SK-N-SH (cell line): ENCODE measurements at regions not wholly inside any gene's neighbourhood (a gene's known extent, or its start where the extent isn't known, plus 50 kb on each side); places are given as distances from the start of the nearest gene placed in this dataset.

Experiments
- CTCF ChIA-PET: fragments of 300-600, 350-600 bp; formaldehyde crosslinking; extraction: SDS; loops from one replicate; lab custom pipeline; 2021; lab: Yijun Ruan, JAX
- POLR2A ChIA-PET: fragments of 350-600 bp; sonication (Branson Sonifier 250); formaldehyde crosslinking; extraction: SDS; loops from one replicate; lab custom pipeline; 2020; ENCODE audit warnings: antibody characterized with exemption, inconsistent platforms; lab: Yijun Ruan, JAX
- DNase-seq: peaks from one replicate; pipeline ENCODE4 v3.0.0; 2012
- H2AFZ ChIP-seq: fragments of 200-600 bp; sonication (generic); 2 replicates; pipeline ENCODE4 v1.8.1; 2016; ENCODE audit warnings: antibody characterized with exemption, mild to moderate bottlenecking, low read depth
- H3F3A ChIP-seq: fragments of 200-600 bp; sonication (generic); replicated peaks from 2 replicates; pipeline ENCODE3; 2016; ENCODE audit warnings: antibody characterized with exemption, mild to moderate bottlenecking; ENCODE audit not compliant: insufficient read depth
- H3K27ac ChIP-seq, 2 experiments: fragments of 200-500 bp in 1 of 2; fragments of 200-600 bp in 1 of 2; sonication (Bioruptor generic) in 1 of 2; sonication (generic), shearing (Covaris generic) in 1 of 2; 2 replicates each; pipeline versions ENCODE4 v1.5.1 to v1.6.1; 2014 to 2016; ENCODE audit warnings: low read depth in 2 of 2, inconsistent platforms in 1 of 2, low read length in 1 of 2, mild to moderate bottlenecking in 1 of 2, mixed read lengths in 1 of 2
- H3K27me3 ChIP-seq: fragments of 200-600 bp; sonication (generic), shearing (Covaris generic); 2 replicates; pipeline ENCODE4 v1.6.1; 2016; ENCODE audit warnings: mixed run types; ENCODE audit not compliant: insufficient read depth
- H3K36me3 ChIP-seq, 2 experiments: fragments of 200-500 bp in 1 of 2; fragments of 200-600 bp in 1 of 2; sonication (Bioruptor generic) in 1 of 2; sonication (generic) in 1 of 2; replicated peaks in 1 of 2; 2 replicates each; pipeline versions ENCODE3 to v1.5.1; 2014 to 2016; ENCODE audit warnings: low read length in 1 of 2, mild to moderate bottlenecking in 1 of 2; ENCODE audit not compliant: insufficient read depth in 2 of 2, control insufficient read depth in 1 of 2
- H3K4me1 ChIP-seq, 2 experiments: fragments of 200-500 bp in 1 of 2; fragments of 200-600 bp in 1 of 2; sonication (Bioruptor generic) in 1 of 2; sonication (generic), shearing (Covaris generic) in 1 of 2; 2 replicates each; pipeline versions ENCODE4 v1.5.1 to v1.6.1; 2014 to 2016; ENCODE audit warnings: low read depth in 1 of 2, low read length in 1 of 2, mixed run types in 1 of 2; ENCODE audit not compliant: insufficient read depth in 2 of 2, control insufficient read depth in 1 of 2
- H3K4me2 ChIP-seq: fragments of 200-600 bp; sonication (generic), shearing (Covaris generic); 2 replicates; pipeline ENCODE4 v1.6.1; 2017; ENCODE audit warnings: mixed run types
- H3K4me3 ChIP-seq, 2 experiments: fragments of 200-500 bp in 1 of 2; fragments of 200-600 bp in 1 of 2; sonication (Bioruptor generic) in 1 of 2; sonication (generic), shearing (Covaris generic) in 1 of 2; 2 replicates each; pipeline versions ENCODE4 v1.5.1 to v1.8.1; 2014 to 2016; ENCODE audit warnings: low read depth in 2 of 2, inconsistent platforms in 1 of 2, low read length in 1 of 2, mild to moderate bottlenecking in 1 of 2, mixed read lengths in 1 of 2, moderate library complexity in 1 of 2
- H3K79me2 ChIP-seq: fragments of 200-600 bp; sonication (generic); 2 replicates; pipeline ENCODE4 v1.8.1; 2017; ENCODE audit warnings: mild to moderate bottlenecking; ENCODE audit not compliant: insufficient read depth
- H3K9ac ChIP-seq: fragments of 200-600 bp; sonication (generic); 2 replicates; pipeline ENCODE4 v1.6.1; 2017; ENCODE audit warnings: mixed run types
- H3K9me2 ChIP-seq: fragments of 200-600 bp; sonication (generic); 2 replicates; pipeline ENCODE4 v1.6.1; 2017; ENCODE audit warnings: mixed run types
- H3K9me3 ChIP-seq: fragments of 200-600 bp; sonication (generic); 2 replicates; pipeline ENCODE4 v1.6.1; 2017; ENCODE audit warnings: mixed run types, mild to moderate bottlenecking, moderate library complexity
- H4K20me1 ChIP-seq: fragments of 200-600 bp; sonication (generic); 2 replicates; pipeline ENCODE4 v1.6.1; 2017; ENCODE audit warnings: mild to moderate bottlenecking, mixed run types; ENCODE audit not compliant: insufficient read depth
- ELF1 ChIP-seq: IDR thresholded peaks from 2 replicates; pipeline ENCODE4 v1.4.0; 2012
- EP300 ChIP-seq, 2 experiments: IDR thresholded peaks; 2 replicates each; pipeline versions ENCODE4 v1.4.0 to v1.6.1; 2012; ENCODE audit warnings: borderline replicate concordance in 1 of 2, low read depth in 1 of 2, low read length in 1 of 2
- FOXJ3 ChIP-seq: sonication (generic); formaldehyde crosslinking; IDR thresholded peaks from 2 replicates; pipeline ENCODE4 v1.5.1; 2020; ENCODE audit warnings: mild to moderate bottlenecking, missing genetic modification reagents
- FOXM1 ChIP-seq: IDR thresholded peaks from 2 replicates; pipeline ENCODE4 v1.4.0; 2012; ENCODE audit warnings: low read depth, mild to moderate bottlenecking
- GATA2 ChIP-seq: sonication (generic); formaldehyde crosslinking; IDR thresholded peaks from 2 replicates; pipeline ENCODE4 v1.5.0; 2020; ENCODE audit warnings: mild to moderate bottlenecking, missing genetic modification reagents
- JUND ChIP-seq: IDR thresholded peaks from 2 replicates; pipeline ENCODE4 v1.4.0; 2012
- MEF2A ChIP-seq: IDR thresholded peaks from 2 replicates; pipeline ENCODE4 v1.4.0; 2012; ENCODE audit warnings: low read depth, borderline replicate concordance
- POLR2AphosphoS5 ChIP-seq: IDR thresholded peaks from 2 replicates; pipeline ENCODE4 v1.6.1; 2012; ENCODE audit warnings: low read depth, low read length
- RAD21 ChIP-seq: IDR thresholded peaks from 2 replicates; pipeline ENCODE4 v1.6.1; 2012; ENCODE audit warnings: mild to moderate bottlenecking, low read length
- RCOR1 ChIP-seq: fragments of 150-350 bp; IDR thresholded peaks from 2 replicates; pipeline ENCODE4 v1.6.1; 2017; ENCODE audit warnings: antibody characterized with exemption, low read length
- SMC3 ChIP-seq: IDR thresholded peaks from 2 replicates; pipeline ENCODE4 v1.6.1; 2012; ENCODE audit warnings: low read depth, low read length, improper control_type of control experiment
- TAF1 ChIP-seq: IDR thresholded peaks from 2 replicates; pipeline ENCODE4 v1.6.1; 2012; ENCODE audit warnings: low read depth, mild to moderate bottlenecking, low read length, moderate library complexity, borderline replicate concordance
- TCF12 ChIP-seq: IDR thresholded peaks from 2 replicates; pipeline ENCODE4 v1.4.0; 2012
- YY1 ChIP-seq: IDR thresholded peaks from 2 replicates; pipeline ENCODE4 v1.4.0; 2012; ENCODE audit warnings: low read depth, mild to moderate bottlenecking
- WGBS: methylation state at CpG from one replicate; pipeline ENCODE4 v1.1.6; 2017; ENCODE audit warnings: low lambda C conversion rate; 5-methylcytosine and 5-hydroxymethylcytosine counted together
- TF ChIP-seq, protein P1 (sequence below): IDR thresholded peaks from 2 replicates; pipeline ENCODE4 v1.6.1; 2012; ENCODE audit warnings: mild to moderate bottlenecking, low read depth, low read length, moderate library complexity
- TF ChIP-seq, protein P2 (sequence below): fragments of 200-600 bp; sonication (generic); IDR thresholded peaks from 2 replicates; pipeline ENCODE4 v1.6.1; 2017; ENCODE audit warnings: antibody characterized with exemption, mild to moderate bottlenecking, moderate library complexity
- TF ChIP-seq, protein P3 (sequence below): fragments of 150-350 bp; IDR thresholded peaks from 2 replicates; pipeline ENCODE4 v1.6.1; 2017; ENCODE audit warnings: antibody characterized with exemption, low read length, low read depth, borderline replicate concordance
- TF ChIP-seq, protein P4 (sequence below): fragments of 150-350 bp; IDR thresholded peaks from 2 replicates; pipeline ENCODE4 v1.6.1; 2016; ENCODE audit warnings: mild to moderate bottlenecking, low read depth, low read length
- TF ChIP-seq, protein P5 (sequence below): IDR thresholded peaks from 2 replicates; pipeline ENCODE4 v1.4.0; 2012; ENCODE audit warnings: low read depth
- TF ChIP-seq, protein P6 (sequence below): IDR thresholded peaks from 2 replicates; pipeline ENCODE4 v1.4.0; 2012; ENCODE audit warnings: low read depth, borderline replicate concordance

DNA sequence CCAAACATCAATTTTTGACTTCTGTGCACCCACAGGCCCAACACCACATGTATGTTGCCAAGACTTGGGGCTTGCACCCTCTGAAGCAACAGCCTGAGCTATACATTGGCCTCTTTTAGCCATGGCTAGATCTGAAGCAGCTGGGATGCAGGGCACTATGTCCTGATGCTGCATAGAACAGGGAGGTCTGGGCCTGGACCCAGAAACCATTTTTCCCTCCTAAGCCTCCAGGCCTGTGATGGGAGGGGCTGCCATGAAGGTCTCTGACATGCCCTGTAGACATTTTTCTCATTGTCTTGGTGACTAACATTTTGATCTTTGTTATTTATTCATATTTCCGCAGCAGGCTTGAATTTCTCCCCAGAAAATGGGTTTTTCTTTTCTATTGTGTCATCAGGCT lies 330.0 kb downstream of the PYDC2 start (continued):
- TF ChIP-seq, protein P1, sequence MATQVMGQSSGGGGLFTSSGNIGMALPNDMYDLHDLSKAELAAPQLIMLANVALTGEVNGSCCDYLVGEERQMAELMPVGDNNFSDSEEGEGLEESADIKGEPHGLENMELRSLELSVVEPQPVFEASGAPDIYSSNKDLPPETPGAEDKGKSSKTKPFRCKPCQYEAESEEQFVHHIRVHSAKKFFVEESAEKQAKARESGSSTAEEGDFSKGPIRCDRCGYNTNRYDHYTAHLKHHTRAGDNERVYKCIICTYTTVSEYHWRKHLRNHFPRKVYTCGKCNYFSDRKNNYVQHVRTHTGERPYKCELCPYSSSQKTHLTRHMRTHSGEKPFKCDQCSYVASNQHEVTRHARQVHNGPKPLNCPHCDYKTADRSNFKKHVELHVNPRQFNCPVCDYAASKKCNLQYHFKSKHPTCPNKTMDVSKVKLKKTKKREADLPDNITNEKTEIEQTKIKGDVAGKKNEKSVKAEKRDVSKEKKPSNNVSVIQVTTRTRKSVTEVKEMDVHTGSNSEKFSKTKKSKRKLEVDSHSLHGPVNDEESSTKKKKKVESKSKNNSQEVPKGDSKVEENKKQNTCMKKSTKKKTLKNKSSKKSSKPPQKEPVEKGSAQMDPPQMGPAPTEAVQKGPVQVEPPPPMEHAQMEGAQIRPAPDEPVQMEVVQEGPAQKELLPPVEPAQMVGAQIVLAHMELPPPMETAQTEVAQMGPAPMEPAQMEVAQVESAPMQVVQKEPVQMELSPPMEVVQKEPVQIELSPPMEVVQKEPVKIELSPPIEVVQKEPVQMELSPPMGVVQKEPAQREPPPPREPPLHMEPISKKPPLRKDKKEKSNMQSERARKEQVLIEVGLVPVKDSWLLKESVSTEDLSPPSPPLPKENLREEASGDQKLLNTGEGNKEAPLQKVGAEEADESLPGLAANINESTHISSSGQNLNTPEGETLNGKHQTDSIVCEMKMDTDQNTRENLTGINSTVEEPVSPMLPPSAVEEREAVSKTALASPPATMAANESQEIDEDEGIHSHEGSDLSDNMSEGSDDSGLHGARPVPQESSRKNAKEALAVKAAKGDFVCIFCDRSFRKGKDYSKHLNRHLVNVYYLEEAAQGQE = no peak
- TF ChIP-seq SMC3 (no peak), POLR2AphosphoS5 (no peak), MEF2A (no peak), EP300 (IDR thresholded peaks at IDR 0.05; ENCODE audit: borderline replicate concordance in 1 of 2, low read depth in 1 of 2, low read length in 1 of 2) (no peak)
- TF ChIP-seq, all 33 proteins: peak for 0

DNA sequence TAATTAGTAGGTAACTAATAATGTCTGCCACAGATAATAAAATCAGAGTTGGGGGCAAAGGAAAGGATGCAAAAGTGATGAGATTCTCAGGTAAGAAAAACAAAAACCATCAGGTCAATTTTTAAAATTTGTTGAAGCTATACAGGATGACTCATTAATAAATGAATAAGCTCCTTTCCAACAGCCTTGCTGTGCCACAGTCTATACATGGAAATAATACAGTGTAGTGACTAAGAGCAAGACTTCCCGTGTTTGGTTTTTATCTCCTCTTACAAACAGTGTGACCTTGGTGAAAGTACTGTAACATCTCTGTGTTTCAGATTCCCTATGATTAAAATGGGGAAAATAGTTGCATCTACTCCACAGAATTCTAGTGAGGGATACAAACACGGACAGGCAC lies 331.6 kb downstream of the PYDC2 start:
- CTCF ChIA-PET = no interaction called here
- no peaks in the 10 kb centered on the region for H3K27me3 ChIP-seq
- no peaks in the 10 kb centered on the region for H3K79me2 ChIP-seq
- no peak overlapping the region for H3K4me3 ChIP-seq
- no peaks in the 10 kb centered on the region for H3K4me1 ChIP-seq
- POLR2A ChIA-PET = no interaction called here
- H3K9me2 ChIP-seq = no peaks in the 10 kb centered on the region; the same call in 1 of the 2 replicates
- H3K9me3 ChIP-seq = no peaks in the 10 kb centered on the region
- no peak overlapping the region for H3K9ac ChIP-seq
- 4% methylated on average over 2 of the region's 2 CpGs for WGBS
- H2AFZ ChIP-seq = no peak overlapping the region
- no peak overlapping the region for H3K4me2 ChIP-seq
- no peak overlapping the region for H3K27ac ChIP-seq
- no peak for DNase-seq
- no peaks in the 10 kb centered on the region for H3F3A ChIP-seq
- H4K20me1 ChIP-seq = no peaks in the 10 kb centered on the region
- TF ChIP-seq, protein P2, sequence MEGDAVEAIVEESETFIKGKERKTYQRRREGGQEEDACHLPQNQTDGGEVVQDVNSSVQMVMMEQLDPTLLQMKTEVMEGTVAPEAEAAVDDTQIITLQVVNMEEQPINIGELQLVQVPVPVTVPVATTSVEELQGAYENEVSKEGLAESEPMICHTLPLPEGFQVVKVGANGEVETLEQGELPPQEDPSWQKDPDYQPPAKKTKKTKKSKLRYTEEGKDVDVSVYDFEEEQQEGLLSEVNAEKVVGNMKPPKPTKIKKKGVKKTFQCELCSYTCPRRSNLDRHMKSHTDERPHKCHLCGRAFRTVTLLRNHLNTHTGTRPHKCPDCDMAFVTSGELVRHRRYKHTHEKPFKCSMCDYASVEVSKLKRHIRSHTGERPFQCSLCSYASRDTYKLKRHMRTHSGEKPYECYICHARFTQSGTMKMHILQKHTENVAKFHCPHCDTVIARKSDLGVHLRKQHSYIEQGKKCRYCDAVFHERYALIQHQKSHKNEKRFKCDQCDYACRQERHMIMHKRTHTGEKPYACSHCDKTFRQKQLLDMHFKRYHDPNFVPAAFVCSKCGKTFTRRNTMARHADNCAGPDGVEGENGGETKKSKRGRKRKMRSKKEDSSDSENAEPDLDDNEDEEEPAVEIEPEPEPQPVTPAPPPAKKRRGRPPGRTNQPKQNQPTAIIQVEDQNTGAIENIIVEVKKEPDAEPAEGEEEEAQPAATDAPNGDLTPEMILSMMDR = no peak
- TF ChIP-seq, protein P3, sequence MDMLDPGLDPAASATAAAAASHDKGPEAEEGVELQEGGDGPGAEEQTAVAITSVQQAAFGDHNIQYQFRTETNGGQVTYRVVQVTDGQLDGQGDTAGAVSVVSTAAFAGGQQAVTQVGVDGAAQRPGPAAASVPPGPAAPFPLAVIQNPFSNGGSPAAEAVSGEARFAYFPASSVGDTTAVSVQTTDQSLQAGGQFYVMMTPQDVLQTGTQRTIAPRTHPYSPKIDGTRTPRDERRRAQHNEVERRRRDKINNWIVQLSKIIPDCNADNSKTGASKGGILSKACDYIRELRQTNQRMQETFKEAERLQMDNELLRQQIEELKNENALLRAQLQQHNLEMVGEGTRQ = no peak
- TF ChIP-seq JUND = no peak
- no peak for TF ChIP-seq TAF1
- TF ChIP-seq RCOR1 = no peak
- TF ChIP-seq, protein P4, sequence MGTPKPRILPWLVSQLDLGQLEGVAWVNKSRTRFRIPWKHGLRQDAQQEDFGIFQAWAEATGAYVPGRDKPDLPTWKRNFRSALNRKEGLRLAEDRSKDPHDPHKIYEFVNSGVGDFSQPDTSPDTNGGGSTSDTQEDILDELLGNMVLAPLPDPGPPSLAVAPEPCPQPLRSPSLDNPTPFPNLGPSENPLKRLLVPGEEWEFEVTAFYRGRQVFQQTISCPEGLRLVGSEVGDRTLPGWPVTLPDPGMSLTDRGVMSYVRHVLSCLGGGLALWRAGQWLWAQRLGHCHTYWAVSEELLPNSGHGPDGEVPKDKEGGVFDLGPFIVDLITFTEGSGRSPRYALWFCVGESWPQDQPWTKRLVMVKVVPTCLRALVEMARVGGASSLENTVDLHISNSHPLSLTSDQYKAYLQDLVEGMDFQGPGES = no peak
- no peak for TF ChIP-seq TCF12
- no peak for TF ChIP-seq FOXM1
- TF ChIP-seq GATA2 = no peak
- no peak for TF ChIP-seq RAD21
- TF ChIP-seq YY1 = no peak
- TF ChIP-seq, protein P5, sequence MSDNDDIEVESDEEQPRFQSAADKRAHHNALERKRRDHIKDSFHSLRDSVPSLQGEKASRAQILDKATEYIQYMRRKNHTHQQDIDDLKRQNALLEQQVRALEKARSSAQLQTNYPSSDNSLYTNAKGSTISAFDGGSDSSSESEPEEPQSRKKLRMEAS = no peak
- no peak for TF ChIP-seq FOXJ3 (CRISPR knock-in tag)
- TF ChIP-seq, protein P6, sequence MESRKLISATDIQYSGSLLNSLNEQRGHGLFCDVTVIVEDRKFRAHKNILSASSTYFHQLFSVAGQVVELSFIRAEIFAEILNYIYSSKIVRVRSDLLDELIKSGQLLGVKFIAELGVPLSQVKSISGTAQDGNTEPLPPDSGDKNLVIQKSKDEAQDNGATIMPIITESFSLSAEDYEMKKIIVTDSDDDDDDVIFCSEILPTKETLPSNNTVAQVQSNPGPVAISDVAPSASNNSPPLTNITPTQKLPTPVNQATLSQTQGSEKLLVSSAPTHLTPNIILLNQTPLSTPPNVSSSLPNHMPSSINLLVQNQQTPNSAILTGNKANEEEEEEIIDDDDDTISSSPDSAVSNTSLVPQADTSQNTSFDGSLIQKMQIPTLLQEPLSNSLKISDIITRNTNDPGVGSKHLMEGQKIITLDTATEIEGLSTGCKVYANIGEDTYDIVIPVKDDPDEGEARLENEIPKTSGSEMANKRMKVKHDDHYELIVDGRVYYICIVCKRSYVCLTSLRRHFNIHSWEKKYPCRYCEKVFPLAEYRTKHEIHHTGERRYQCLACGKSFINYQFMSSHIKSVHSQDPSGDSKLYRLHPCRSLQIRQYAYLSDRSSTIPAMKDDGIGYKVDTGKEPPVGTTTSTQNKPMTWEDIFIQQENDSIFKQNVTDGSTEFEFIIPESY = no peak
- TF ChIP-seq ELF1 = no peak
- H3K36me3 ChIP-seq = no peaks in the 10 kb centered on the region
